H1 (cell line): ENCODE measurements at regions not wholly inside any gene's neighbourhood (a gene's known extent, or its start where the extent isn't known, plus 50 kb on each side); places are given as distances from the start of the nearest gene placed in this dataset.

Experiments used
- CHD7 ChIP-seq: fragments of 300-600 bp; sonication (generic); IDR thresholded peaks from 2 replicates; pipeline ENCODE4 v1.7.1; 2012; ENCODE audit warnings: low read length, moderate library complexity, mild to moderate bottlenecking, inconsistent platforms; ENCODE audit not compliant: insufficient replicate concordance
- FOSL1 ChIP-seq: IDR thresholded peaks from 2 replicates; pipeline ENCODE4 v1.6.1; 2011; ENCODE audit warnings: mild to moderate bottlenecking, low read depth, low read length, moderate library complexity; ENCODE audit not compliant: insufficient read depth
- POLR2AphosphoS5 ChIP-seq: IDR thresholded peaks from 2 replicates; pipeline ENCODE4 v1.6.1; 2011; ENCODE audit warnings: low read depth, low read length
- RNF2 ChIP-seq: fragments of 200-900, 300-1000 bp; sonication (generic); IDR thresholded peaks from 2 replicates; pipeline ENCODE4 v1.7.1; 2016; ENCODE audit warnings: borderline replicate concordance, low read depth, mild to moderate bottlenecking, antibody characterized with exemption, low read length; ENCODE audit not compliant: poor library complexity, severe bottlenecking; ENCODE audit errors: missing control alignments
- RXRA ChIP-seq: IDR thresholded peaks from 2 replicates; pipeline ENCODE4 v1.6.1; 2011; ENCODE audit warnings: low read depth, mild to moderate bottlenecking, low read length, moderate library complexity; ENCODE audit not compliant: insufficient read depth
- SIN3A ChIP-seq, 2 experiments: IDR thresholded peaks in 1 of 2; conservative IDR thresholded peaks in 1 of 2; 2 replicates each; pipeline ENCODE4 v1.6.1; 2011 to 2012; ENCODE audit warnings: low read length in 2 of 2, improper control_type of control experiment in 1 of 2, low read depth in 1 of 2, mild to moderate bottlenecking in 1 of 2
- SP4 ChIP-seq: IDR thresholded peaks from 2 replicates; pipeline ENCODE4 v1.6.1; 2012; ENCODE audit warnings: low read length, inconsistent platforms

DNA sequence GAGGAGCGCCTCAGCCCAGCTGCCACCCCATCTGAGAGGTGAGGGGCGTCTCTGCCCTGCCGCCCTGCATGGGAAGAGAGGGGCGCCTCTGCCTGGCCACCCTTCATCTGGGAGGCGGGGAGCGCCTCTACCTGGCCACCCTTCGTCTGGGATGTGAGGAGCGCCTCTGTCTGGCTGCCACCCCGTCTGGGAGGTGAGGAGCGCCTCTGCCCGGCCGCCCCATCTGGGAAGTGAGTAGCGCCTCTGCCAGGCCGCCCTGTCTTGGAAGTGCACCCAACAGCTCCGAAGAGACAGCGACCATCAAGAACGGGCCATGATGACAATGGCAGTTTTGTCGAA is 114.4 kb upstream of the CES5A start (continued):
- TF ChIP-seq CHD7 (no peak), POLR2AphosphoS5 (no peak), RNF2 (no peak), SP4 (no peak), FOSL1 (no peak), RXRA (no peak), SIN3A (conservative IDR thresholded peaks at IDR 0.05 in 1 of 2, IDR thresholded peaks at IDR 0.05 in 1 of 2; ENCODE audit: low read depth in 1 of 2, low read length in 2 of 2) (no peak)
